Stimulated activated CD8-positive, alpha-beta memory T cell treated with anti-CD3 and anti-CD28 coated beads, Interleukin-7, amount 100 ng/mL, for 48 hours (primary cell): ENCODE measurements at regions not wholly inside any gene's neighbourhood (a gene's known extent, or its start where the extent isn't known, plus 50 kb on each side); places are given as distances from the start of the nearest gene placed in this dataset.
"Not testable (repeated sequence)": the region's sequence is repeated elsewhere in the genome, so short reads cannot be mapped to it uniquely, and the experiment has no call there.

Source experiments
- DNase-seq, 2 donors: peaks; one replicate each; pipeline ENCODE4 v3.0.0-alpha.2; 2020; ENCODE audit warnings: low read depth in 1 of 2; ENCODE audit errors: extremely low read depth in 1 of 2

DNA sequence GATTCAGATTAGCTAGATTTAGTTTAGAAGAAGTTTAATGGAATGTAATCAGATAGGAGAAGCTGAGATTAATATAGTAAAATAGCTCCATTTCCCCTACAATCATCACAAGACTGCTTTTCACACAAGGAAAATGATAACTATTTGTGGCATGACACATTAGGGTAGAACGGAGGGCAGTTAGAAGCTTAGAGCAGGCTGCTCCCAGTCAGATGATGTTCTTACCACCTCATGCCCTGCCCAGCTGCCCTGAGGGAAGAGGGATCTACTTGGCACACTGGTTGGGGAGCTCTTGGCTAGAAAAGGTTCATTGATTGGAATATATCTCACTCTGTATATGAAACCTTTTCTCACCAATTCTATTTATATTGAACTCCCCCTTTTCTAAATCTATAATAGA, 180.7 kb upstream of the IL15 start:
- no peak for DNase-seq

DNA sequence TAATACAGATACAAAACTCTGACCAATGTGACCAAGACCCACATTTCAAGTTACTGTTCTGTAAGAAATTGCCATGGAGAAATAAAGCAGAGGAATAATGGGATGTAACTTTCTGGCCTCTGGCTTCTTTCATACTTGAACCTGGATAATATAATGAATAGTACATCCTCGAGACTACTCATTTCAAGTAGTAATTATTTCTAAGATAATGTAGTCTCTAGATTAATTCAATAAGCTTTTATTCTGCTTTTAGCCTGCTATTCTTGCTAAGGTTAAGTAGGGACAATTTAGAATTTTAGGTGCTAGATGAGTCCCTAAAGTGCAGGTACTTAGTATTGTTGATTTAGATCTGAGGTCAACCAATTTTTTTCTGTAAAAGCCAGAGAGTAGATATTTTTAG, 178.7 kb upstream of the IL15 start:
- DNase-seq = no peak

DNA sequence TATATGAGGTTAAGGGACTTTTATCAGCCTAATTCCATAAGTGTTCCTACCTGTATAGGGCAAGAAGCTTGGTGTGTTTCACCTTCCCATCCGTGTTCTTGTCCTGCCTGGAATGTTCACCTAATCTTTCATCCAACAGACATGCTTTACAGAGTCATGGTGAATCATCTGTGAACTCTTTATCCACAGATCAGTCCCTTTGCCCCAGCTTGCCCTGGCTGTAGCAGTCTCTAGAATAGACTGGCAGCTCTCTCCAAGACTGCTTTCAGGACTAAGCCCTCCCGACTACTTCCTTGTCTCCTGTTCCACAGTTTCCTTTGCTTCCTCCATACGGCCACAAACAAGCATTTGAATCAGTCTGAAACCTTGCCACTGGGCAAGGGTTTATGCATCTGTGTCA, 177.9 kb upstream of the IL15 start:
- no peak for DNase-seq

DNA sequence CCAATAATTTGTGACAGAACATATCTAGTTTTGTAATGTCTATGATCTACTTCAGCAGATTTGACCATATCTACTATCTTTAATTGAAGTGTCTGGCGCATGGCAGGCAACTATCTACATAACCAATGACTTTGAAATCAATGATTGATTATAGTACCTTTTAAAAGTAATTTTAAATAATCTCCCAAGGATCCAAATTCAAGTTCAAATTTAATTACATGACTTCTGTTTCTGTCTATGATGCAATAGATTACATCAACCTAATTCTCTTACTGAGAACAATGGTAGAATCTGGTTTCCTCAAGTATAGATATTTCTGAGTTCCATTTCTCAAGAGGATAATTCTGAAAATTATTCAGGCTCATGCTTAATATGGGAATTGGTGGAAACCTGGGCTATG, 177.4 kb upstream of the IL15 start:
- DNase-seq = no peak

DNA sequence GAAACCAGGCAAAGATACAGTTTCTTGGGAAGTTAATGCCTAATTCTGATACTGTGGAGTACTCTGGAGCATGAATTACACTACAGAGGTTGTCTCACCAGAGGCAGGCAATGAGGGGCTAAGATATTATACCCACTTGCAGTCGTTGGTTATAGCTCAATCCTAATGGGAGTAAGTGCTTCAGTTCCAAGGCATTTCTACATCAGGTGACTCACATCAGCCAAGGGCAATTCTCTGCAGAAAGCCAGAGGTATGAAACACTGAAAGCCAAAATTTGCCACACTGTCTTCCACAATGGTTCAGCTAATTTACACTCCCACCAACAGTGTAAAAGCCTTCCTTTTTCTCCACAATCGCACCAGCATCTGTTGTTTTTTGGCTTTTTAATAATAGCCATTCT, 174.0 kb upstream of the IL15 start:
- no peak for DNase-seq

DNA sequence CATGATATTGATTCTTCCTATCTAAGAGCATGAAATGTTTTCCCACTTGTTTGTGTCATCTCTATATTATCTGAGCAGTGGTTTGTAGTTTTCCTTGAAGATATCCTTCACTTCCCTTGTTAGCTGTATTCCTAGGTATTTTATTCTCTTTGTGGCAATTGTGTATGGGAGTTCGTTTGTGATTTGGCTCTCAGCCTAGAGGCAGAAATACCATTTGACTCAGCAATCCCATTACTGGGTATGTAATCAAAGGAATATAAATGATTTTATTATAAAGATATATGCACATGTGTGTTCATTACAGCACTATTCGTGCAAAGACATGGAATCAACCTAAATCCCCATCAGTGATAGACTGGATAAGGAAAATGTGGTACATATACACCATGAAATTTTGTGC, 172.7 kb upstream of the IL15 start:
- no peak for DNase-seq

DNA sequence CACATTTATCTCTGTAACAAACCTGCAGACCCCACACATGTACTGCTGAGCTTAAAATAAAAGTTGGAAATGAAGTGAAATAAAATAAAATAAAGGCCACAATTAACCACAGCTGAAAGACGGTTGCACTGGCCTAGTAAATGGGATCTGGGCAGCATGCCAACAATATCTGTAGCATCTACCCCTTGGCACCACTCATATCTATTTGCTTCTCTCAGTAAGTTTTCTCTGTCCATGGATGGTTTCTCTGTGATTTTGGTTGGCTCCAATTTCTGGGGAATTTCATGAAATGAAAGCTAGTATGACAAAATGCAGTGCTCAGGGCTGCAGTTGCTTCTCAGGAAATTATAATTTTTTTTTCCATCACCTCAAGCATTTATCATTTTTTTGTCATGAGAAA, 172.0 kb upstream of the IL15 start:
- DNase-seq = no peak

DNA sequence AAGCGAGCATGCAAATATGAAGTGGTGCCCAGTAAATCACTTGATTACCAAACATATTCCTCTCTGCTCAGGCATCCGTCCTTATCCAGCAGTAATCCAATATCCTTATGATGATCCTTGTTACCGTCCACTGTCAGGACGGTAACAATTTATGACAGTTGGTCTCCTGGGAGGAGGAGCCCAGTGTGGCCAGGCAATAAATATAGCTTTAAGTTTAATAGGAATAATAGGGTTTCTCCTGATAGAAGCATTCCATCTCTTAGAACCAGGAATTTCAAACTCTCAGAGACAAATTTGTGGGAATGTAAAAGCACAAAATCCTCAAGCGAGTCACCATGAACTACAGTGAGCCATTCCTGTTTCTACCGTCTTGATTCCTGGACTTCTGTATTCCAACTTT, 171.2 kb upstream of the IL15 start:
- no peak for DNase-seq

DNA sequence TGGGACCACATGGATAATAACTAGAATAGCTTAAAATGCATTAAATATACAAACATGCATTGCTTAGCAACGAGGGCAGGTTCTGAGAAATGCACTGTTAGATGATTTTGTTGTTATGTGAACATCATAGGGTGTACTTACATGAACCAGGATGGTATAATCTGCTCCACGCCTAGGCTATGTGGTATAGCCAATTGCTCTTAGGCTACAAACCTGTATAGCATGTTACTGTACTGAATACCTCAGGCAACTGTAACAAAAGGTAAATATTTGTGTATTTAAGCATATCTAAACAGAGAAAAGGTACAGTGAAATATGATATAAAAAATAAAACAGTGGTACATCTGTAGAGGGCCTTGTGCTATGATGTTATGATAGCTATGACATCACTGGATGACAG, 169.2 kb upstream of the IL15 start:
- DNase-seq = no peak

DNA sequence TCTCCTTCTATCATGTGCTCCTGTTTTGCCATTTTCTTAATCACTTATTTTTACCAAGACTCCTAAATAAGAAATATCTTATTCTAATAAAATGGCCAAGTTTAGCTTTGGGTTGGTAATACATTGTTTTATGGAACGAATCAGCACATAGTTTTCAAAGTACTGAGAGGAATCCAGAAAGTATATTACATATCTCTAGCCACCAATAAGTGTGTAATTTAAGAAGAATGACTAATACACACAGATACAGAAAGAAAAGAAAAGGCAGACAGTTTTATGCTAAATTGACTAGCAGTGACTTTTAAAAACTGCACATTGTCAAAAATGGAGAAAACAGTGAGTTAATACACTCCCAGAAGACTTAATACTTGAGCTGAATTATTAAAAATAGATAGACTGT, 167.0 kb upstream of the IL15 start:
- DNase-seq = no peak

DNA sequence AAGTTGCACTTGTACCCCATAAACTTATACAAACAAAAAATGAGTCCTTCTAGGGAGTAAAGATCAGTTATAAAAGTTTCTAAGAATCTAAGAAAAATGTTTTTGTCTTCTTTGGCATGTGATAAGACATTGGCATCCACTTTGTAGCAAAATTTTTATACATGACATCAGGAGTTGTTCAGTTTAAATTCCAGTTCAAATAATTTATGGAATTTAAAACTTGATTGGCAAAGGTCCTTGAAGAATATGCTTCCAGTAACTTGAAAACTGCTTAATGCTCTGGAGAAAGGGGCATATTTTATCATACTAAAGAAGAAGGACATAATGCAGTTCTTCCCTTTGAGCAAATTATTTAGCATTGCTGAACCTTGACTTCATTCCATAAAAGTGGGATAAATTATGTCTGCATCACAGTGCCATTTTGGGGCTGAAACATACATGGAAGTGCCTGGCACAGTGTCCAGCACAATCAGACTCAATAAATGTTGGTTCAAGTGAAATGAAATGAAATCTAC, 163.3 kb upstream of the IL15 start:
- no peak for DNase-seq

DNA sequence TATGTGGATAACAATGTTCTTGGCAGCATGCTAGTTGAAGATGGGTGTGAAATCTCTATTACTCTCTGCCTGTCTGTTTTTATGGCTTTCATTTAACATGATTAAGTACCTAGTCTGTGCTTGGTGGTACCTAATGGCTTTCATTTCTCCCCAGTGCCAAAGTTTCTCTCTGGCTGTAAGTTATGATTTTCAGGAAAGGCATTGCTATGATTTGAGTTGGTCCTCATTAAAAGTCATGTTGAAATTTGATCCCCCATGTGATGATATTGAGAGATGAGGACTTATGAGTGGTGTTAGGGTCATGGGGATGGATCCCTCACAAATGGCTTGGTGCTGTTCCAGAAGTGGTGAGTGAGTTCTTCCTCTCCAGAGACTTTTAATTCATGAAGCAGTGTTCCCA, 162.4 kb upstream of the IL15 start:
- DNase-seq = no peak

DNA sequence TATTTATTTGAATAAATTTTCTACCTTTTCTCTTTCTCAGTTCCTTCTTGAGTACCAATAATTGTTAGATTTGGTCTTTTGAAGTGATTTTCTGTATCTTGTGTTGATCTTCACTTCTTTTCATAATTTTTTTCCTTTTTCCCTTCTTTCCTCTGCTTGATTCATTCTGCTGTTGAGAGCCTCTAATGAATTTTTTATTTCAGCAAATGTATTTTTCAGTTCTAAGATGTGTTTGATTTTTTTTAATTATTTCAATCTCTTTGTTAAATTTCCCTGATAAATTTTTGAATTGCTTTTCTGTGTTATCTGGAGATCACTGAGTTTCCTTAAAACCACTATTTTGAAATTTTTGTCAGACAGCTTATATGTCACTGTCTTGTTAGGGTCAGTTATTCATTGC, 155.4 kb upstream of the IL15 start:
- DNase-seq = no peak

DNA sequence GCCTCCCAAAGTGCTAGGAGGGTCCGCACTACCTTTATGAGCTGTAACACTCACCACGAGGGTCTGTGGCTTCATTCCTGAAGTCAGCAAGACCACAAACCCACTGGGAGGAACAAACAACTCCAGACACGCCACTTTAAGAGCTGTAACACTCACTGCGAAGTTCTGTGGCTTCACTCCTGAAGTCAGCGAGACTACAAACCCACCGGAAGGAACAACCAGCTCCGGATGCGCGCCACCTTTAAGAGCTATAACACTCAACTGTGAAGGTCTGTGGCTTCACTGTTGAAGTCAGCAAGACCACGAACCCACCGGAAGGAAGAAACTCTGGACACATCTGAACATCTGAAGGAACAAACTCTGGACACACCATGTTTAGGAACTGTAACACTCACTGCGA, 152.1 kb upstream of the IL15 start:
- DNase-seq = not testable (repeated sequence)

DNA sequence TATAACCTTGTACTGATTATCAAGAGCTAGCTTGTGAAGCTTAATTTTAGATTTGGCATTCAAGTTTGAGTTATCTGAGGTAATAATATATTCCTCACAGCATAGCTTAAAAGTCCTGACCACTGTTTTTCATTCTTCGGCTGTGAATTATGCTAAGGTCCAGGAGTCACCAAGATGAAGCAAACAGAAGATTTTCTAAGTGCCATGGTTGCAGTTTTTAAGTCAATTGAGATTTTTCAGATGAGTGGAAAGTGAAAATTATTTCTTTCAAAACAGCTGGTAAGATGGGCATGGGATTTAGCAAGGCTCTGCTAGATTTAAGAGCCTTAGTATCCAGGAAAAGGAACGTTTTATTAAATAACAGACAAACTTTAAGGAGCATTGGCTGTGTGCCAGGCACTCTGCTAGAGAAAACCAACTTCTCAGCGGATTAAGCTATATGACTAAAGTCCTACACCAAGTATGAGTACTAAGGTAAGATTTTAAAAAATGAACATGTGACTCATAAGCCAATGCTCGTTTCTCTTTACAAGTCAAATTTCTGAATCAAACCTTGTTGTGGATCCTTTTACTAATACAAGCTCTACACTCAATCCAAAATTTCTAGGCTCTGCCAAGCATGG, 149.9 kb upstream of the IL15 start:
- DNase-seq = no peak

DNA sequence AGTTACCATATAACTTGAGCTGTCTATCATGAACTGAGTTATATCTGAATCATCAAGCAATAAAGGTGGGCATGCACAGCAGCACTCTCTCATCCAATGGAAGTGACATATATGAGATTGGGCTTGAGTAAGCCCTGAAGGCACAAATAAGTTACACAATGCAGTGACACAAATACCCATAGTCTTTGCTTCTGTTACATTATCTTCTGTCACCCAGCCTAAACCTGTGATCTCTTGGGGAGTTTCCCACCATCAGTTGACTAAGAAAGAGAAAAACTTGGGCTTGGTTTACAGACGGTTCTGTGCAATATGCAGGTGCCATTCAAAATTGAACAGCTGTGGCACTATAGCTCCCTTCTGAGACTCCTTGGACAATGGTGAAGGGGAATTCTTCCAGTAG, 138.8 kb upstream of the IL15 start:
- no peak for DNase-seq

DNA sequence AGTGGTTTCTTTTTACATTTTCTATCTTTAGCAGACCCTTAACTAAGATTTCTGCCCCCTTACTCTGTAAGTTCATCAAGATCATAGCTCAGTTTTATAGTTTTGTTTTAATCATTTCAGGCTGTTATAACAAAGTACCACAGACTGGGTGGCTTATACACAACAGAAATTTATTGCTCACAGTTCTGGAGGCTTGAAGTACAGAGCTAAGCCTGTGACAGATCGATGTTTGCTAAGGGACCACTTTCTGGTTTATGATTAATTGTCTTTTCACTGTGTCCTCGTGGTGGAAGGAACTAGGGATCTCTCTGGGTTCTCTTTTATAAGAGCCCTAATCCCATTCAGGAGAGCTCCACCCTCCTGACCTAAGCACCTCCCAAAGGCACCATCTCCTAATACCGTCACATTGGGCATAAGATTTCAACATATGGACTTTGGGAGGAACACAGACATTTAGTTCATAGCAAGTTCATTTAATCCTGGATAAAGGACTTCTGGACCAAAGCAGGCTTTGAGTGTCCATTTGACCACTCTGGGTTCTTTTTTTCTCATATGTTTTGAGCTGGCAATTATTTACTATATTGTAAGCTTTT, 137.0 kb upstream of the IL15 start:
- no peak for DNase-seq

DNA sequence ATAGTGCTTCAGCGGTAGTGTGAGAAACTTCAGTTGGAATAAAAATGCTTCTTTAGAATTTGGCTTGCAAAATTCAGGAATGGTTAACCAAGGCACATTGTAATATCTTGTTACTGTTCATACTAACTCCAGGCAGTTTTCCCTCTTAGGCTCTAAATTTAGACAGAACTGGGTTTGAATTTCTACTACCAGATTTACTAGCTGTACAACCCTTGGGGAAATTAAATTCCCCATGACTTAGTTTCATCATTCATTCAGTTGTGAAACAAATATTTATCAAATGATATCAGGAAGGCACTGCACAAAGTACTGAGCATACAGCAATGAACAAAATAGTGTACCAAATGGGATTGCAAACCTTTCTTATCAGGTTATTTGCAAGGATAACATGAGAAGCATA, 135.0 kb upstream of the IL15 start:
- DNase-seq = no peak

DNA sequence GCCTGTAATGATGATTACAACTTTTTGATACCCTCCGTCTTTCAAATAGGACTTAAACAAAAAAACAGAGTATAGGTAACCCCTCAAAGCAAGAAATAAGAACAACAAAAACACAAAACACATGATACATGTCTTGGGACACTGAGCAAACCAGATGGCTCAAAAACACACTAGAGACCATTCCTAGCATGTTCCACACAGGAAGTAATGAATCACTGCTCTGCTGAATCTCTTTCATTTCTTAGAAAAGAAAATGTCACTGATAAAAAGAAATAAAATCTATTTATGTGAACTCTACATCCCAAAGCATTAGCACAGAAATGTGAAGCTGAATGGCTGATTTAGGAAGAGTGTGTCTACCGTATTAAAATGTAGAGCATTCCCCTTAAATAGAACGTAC, 134.5 kb upstream of the IL15 start:
- no peak for DNase-seq

DNA sequence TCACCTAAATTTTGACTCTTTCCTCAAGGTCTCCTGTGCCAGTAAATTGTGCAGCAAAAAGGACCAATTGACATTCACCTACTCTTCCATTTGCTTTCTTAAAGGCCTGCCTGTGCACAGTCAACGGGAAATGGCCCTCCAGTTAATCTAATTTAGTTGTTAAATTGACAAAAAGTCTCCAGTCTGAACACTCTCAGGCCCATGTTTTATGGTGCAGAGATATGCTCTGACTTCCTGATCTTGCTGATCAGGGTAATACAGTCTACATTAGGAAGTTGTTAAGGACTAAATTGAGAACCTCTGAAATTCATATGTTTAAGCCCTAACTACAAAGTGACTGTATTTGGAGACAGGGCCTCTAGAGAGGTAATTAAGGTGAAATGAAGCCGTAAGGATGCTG, 133.6 kb upstream of the IL15 start:
- no peak for DNase-seq

DNA sequence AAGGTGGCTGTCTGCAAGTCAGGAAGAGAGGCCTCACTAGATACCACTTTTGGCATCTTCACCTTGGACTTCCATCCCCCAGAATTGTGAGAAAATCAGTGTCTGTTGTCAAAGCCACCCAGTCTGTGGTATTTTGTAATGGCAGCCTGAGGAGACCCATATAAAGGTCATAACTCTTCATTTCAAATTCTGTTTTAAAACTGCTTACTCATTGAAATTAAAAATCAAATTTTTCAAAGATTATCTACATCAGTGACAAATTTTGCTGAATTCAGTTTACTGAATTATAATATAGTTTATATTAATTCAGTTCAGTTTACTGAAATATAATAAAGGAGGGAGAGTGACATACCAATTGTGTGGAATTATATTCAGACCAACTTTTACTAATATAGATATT, 133.1 kb upstream of the IL15 start:
- DNase-seq = no peak

DNA sequence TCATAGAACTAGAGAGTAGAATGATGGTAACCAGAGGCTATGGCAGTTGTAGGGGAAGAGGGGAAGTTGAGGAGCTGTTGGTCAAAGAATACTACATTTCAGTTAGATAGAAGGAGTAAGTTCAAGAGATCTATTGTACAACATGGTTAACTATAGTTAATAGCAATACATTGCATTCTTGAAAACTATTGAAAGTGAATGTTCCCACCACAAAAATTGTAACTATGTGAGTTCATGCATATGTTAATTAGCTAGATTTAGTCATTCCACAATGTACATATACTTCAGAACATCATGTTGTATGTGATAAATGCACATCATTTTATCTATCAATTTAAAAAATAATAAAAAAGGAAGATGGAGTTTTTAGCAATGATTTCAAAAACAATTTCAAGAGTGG, 125.3 kb upstream of the IL15 start:
- DNase-seq = no peak

DNA sequence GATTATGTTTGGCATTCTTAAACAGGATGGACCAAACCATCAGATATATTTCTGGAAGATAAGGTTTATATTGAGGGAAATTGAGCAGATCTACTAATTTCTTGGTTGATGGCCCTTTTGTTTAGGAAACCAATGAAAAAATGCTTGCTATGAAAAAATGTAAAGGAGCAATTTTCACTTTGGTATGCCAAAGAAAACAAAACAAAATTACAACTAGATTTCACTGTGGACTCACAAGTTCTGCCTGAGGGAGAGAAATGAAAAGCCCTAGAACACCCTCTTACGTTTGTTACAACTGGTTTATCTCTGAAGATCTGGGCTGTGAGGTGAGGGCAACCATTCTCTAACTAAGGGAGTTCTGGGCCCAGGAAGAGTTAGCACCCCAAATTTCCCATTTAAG, 122.5 kb upstream of the IL15 start:
- DNase-seq = no peak
